Skeletal muscle satellite cell (primary cell): ENCODE measurements at regions not wholly inside any gene's neighbourhood (a gene's known extent, or its start where the extent isn't known, plus 50 kb on each side); places are given as distances from the start of the nearest gene placed in this dataset.

Experiments
- H3K27me3 ChIP-seq: 2 replicates; pipeline ENCODE4 v1.7.0; 2013; ENCODE audit warnings: low read length; ENCODE audit not compliant: control insufficient read depth, insufficient read depth
- H3K36me3 ChIP-seq: 2 replicates; pipeline ENCODE4 v1.7.0; 2013; ENCODE audit warnings: mild to moderate bottlenecking, control low read depth, low read length; ENCODE audit not compliant: insufficient read depth
- H3K4me1 ChIP-seq: 2 replicates; pipeline ENCODE4 v1.7.0; 2013; ENCODE audit warnings: low read length; ENCODE audit not compliant: control insufficient read depth, insufficient read depth
- H3K4me2 ChIP-seq: 2 replicates; pipeline ENCODE4 v1.7.0; 2013; ENCODE audit warnings: mild to moderate bottlenecking, low read length
- H3K4me3 ChIP-seq: 2 replicates; pipeline ENCODE4 v1.7.0; 2013; ENCODE audit warnings: low read length
- H3K9ac ChIP-seq: 2 replicates; pipeline ENCODE4 v1.7.0; 2013; ENCODE audit warnings: mild to moderate bottlenecking, low read depth, low read length, moderate library complexity
- H3K9me3 ChIP-seq: replicated peaks from 2 replicates; pipeline ENCODE4 v1.7.0; 2013; ENCODE audit warnings: mild to moderate bottlenecking, control low read depth, low read length

DNA sequence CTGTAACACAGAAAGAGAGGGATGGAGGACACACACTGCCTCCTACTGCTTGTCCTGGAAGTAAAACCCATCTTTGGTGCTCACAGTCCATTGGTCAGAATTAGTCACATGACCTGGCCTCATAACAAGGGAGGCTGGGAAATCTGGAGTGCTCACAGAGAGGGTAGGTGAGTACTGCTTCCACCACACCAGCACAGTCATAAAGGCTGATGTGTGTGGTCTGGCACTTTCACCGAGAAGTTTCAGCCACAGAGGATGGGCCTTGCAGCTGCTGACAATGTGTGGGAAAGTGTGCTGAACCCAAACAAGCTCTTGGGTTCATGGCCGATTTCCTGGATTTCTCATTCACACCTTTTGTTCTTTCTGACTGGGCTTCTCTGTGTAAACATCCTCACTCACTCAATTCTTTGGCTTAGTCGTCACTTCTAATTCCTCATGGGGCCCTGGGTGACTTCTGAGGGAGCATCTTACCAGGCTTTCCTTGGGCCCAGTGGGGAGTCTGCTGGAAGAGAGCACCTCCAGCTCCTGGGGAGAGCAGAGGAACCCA, 100.7 kb downstream of the ASB7 start:
- Histone ChIP-seq H3K4me3 (no peak overlapping the region), H3K36me3 (no peaks in the 10 kb centered on the region), H3K9me3 (no peaks in the 10 kb centered on the region), H3K4me1 (peaks cover 18% of the 10 kb centered on the region), H3K27me3 (no peaks in the 10 kb centered on the region), H3K9ac (no peak overlapping the region), H3K4me2 (no peak overlapping the region)

DNA sequence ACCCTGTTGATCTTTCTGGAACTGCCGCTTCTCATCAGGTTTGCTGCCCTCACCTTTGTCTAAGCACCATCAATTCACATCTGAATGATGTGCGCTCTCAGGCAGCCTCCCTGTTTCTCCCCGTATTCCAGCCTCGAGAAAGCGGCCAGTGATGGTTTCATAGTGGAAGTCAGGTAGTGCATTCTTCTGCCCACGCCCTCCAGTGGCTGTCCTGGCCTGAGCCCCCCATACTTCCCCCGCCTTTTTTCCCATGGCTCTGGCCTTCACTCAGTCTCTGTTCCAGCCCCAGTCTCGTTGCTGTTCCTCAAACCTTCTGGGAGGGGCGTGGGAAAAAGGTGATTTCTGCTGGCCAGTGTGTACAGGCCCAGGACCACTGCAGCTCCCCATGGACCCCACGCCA, 101.3 kb downstream of the ASB7 start:
- Histone ChIP-seq H3K9ac (no peak overlapping the region), H3K4me1 (peaks cover 18% of the 10 kb centered on the region), H3K4me2 (no peak overlapping the region)

GRCh38 chr15:100704281-100705055, 102.1 kb downstream of the ASB7 start:
- H3K4me1 ChIP-seq = peaks cover 18% of the 10 kb centered on the region
- H3K4me2 ChIP-seq = no peak overlapping the region
- no peaks in the 10 kb centered on the region for H3K27me3 ChIP-seq
- no peaks in the 10 kb centered on the region for H3K36me3 ChIP-seq
- H3K4me3 ChIP-seq = no peak overlapping the region
- no peaks in the 10 kb centered on the region for H3K9me3 ChIP-seq
- no peak overlapping the region for H3K9ac ChIP-seq

More for the DNA sequence above, 101.3 kb downstream of the ASB7 start:
- Histone ChIP-seq H3K4me3 (no peak overlapping the region), H3K9me3 (no peaks in the 10 kb centered on the region), H3K27me3 (no peaks in the 10 kb centered on the region), H3K36me3 (no peaks in the 10 kb centered on the region)

- H3K9me3 ChIP-seq = no peaks in the 10 kb centered on the region
- no peak overlapping the region for H3K4me2 ChIP-seq
- H3K9ac ChIP-seq = no peak overlapping the region
- H3K4me3 ChIP-seq = no peak overlapping the region
- H3K36me3 ChIP-seq = no peaks in the 10 kb centered on the region
- no peaks in the 10 kb centered on the region for H3K27me3 ChIP-seq
- peaks cover 18% of the 10 kb centered on the region for H3K4me1 ChIP-seq
Measured at GRCh38 chr15:100705065-100705464, 102.7 kb downstream of the ASB7 start.

DNA sequence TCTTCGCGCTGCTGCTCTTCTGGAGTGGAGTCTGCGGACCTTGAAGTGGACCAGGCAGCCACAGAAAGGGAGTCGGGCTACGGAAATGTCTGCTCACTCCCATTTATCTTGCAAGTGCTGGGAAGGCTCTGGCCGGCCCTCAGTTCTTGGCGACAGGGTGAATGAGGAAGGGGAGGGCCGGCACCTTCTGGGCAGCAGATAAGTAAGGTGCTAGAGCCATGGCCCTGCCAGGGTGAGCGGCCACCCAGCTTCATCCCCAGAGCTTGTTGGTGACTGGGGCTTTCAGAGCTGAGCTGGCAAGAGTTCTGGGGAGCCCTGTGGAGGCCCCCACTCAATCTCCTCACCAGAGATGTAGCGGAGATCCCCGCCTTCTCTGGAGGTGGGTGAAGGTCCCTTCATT, 103.5 kb downstream of the ASB7 start:
- no peak overlapping the region for H3K9ac ChIP-seq
- no peaks in the 10 kb centered on the region for H3K9me3 ChIP-seq
- H3K27me3 ChIP-seq = no peaks in the 10 kb centered on the region
- H3K4me1 ChIP-seq = peaks cover 18% of the 10 kb centered on the region
- H3K36me3 ChIP-seq = no peaks in the 10 kb centered on the region
- no peak overlapping the region for H3K4me3 ChIP-seq
- H3K4me2 ChIP-seq = no peak overlapping the region

DNA sequence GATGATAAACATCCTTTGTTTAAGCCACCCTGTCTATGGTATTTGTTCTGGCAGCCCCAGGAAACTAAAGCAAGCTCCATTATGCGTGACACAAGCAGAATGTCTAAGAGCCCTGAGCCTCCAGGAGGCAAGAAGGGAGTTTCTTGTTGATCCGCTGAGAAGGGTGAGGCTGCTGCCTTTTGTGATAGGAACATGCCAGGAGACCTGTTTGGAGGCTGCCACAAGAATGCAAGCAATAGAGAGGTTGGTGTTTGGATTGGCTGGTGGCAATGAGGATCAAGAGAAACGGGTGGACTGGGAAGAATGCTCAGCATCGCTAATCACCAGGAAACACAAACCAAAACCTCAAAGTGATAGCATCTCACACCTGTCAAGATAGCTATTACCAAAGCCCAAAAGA, 104.8 kb downstream of the ASB7 start:
- Histone ChIP-seq H3K27me3 (no peaks in the 10 kb centered on the region), H3K36me3 (no peaks in the 10 kb centered on the region), H3K9me3 (no peaks in the 10 kb centered on the region), H3K9ac (no peak overlapping the region), H3K4me3 (no peak overlapping the region), H3K4me2 (no peak overlapping the region), H3K4me1 (peaks cover 22% of the 10 kb centered on the region)

DNA sequence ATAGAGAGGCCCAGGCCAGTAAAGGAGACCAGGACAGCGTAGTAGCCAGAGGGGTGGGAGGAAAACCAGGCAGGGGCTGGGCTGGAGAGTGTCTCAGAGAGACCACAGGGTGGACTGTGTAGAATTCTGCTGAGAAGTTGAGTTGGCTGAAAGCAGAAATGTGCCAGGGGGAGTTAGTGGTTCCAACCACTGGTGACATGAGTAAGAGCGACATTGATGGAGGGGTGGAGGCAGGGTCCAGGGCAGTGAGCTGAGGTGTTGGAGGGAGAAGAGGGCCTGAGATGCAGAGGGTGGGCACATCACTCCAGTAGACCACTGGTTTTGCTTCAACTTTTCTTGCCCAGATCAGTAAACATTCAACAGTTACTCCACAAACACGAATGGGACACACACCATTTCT, 106.5 kb downstream of the ASB7 start:
- Histone ChIP-seq H3K4me2 (no peak overlapping the region), H3K36me3 (no peaks in the 10 kb centered on the region), H3K9me3 (no peaks in the 10 kb centered on the region), H3K27me3 (no peaks in the 10 kb centered on the region), H3K4me1 (peaks cover 32% of the 10 kb centered on the region), H3K4me3 (no peak overlapping the region), H3K9ac (no peak overlapping the region)

DNA sequence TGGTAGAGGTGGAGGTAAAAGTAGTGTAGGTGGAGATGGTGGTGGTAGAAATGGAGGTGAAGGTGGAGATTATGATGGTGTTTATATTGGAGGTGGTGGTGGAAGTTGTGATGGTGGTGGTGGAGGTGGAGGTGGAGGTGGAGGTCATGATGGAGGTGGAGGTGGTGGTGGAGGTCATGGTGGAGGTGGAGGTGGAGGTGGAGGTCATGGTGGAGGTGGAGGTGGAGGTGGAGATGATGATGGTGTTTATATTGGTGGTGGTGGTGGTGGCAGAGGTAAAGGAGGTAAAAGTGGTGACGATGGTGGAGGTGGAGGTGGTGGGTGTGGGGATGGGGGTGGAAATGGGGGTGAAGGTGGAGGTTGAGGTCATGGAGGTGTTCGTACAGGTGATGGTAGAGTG, 107.8 kb downstream of the ASB7 start:
- Histone ChIP-seq H3K36me3 (no peaks in the 10 kb centered on the region), H3K4me2 (no peak overlapping the region), H3K9ac (no peak overlapping the region), H3K4me1 (peaks cover 22% of the 10 kb centered on the region), H3K27me3 (no peaks in the 10 kb centered on the region), H3K4me3 (no peak overlapping the region), H3K9me3 (no peaks in the 10 kb centered on the region)

DNA sequence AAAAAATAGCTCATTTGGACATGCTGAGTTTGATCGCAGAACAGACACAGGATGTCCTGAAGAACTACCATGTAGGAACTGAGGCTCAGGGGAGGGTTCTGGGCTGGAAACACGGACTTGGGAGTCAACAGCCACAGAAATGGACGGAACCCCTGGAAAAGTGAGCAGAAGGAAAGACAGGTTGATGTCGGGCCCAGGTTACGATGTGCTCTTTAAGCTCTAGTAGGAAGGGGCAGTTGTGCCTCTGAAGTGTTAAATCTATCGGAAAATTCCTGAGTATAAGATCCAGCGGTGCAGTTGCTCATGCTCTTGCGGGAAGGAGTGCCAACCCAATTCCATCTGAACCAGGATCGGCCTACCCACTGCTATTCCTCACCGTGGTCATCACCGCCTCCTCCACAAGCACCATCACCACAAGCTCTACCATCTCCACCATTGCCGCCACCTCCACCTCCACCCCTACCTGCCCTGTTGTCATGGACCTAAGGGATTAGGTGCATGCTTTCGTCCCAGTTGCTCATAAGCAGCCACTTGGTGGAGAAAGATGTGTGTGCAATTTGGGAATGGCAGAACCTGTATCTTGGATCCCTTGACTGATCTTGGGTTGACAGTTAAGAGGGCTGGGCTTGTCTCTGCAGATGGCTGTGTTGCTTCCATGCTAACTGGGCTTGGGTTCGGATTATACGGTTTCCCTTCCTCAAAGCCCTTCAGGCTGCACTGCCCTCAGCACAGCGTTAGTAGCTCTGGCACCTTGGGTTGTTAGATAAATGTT, 108.5 kb downstream of the ASB7 start:
- Histone ChIP-seq H3K27me3 (no peaks in the 10 kb centered on the region), H3K4me2 (no peak overlapping the region), H3K36me3 (no peaks in the 10 kb centered on the region), H3K9ac (no peak overlapping the region), H3K9me3 (no peaks in the 10 kb centered on the region), H3K4me1 (peaks cover 20% of the 10 kb centered on the region), H3K4me3 (no peak overlapping the region)

GRCh38 chr15:100711516-100712021, 109.2 kb downstream of the ASB7 start:
- H3K4me1 ChIP-seq = peaks cover 20% of the 10 kb centered on the region
- no peak overlapping the region for H3K4me2 ChIP-seq
- no peaks in the 10 kb centered on the region for H3K27me3 ChIP-seq
- no peaks in the 10 kb centered on the region for H3K36me3 ChIP-seq
- H3K4me3 ChIP-seq = no peak overlapping the region
- H3K9me3 ChIP-seq = no peaks in the 10 kb centered on the region
- H3K9ac ChIP-seq = no peak overlapping the region

- Histone ChIP-seq H3K9ac (no peak overlapping the region), H3K9me3 (no peaks in the 10 kb centered on the region)
Measured at GRCh38 chr15:100712226-100712625, 109.8 kb downstream of the ASB7 start.

More at GRCh38 chr15:100712226-100712625, 109.8 kb downstream of the ASB7 start:
- Histone ChIP-seq H3K4me2 (no peak overlapping the region), H3K36me3 (no peaks in the 10 kb centered on the region), H3K4me3 (no peak overlapping the region), H3K4me1 (peaks cover 20% of the 10 kb centered on the region), H3K27me3 (no peaks in the 10 kb centered on the region)
